Spinal cord (tissue), 9 donors: ENCODE measurements at regions not wholly inside any gene's neighbourhood (a gene's known extent, or its start where the extent isn't known, plus 50 kb on each side); places are given as distances from the start of the nearest gene placed in this dataset.

Experiments
- DNase-seq, 6 donors: peaks; one replicate each; pipeline versions ENCODE4 v3.0.0 to v3.0.0-alpha.2; 2013 to 2015; ENCODE audit warnings: low spot score in 6 of 6, low read depth in 4 of 6
- H3K27ac ChIP-seq: one replicate; pipeline ENCODE4 v1.5.1; 2013; ENCODE audit warnings: low read depth, low read length, control low read depth
- H3K27me3 ChIP-seq: one replicate; pipeline ENCODE4 v1.6.1; 2013; ENCODE audit warnings: low read length; ENCODE audit not compliant: control insufficient read depth, insufficient read depth
- H3K36me3 ChIP-seq: one replicate; pipeline ENCODE4 v1.6.1; 2013; ENCODE audit warnings: low read length; ENCODE audit not compliant: control insufficient read depth, insufficient read depth
- H3K4me1 ChIP-seq: one replicate; pipeline ENCODE4 v1.6.1; 2013; ENCODE audit warnings: low read length; ENCODE audit not compliant: control insufficient read depth, insufficient read depth
- H3K4me3 ChIP-seq: one replicate; pipeline ENCODE4 v1.5.1; 2013; ENCODE audit warnings: low read depth, low read length, control low read depth
- H3K9me3 ChIP-seq: one replicate; pipeline ENCODE4 v1.6.1; 2013; ENCODE audit warnings: low read length; ENCODE audit not compliant: control insufficient read depth, insufficient read depth
- WGBS: methylation state at CpG from one replicate; pipeline ENCODE4 v1.1.5; 2013; ENCODE audit warnings: missing lambda C conversion rate; ENCODE audit not compliant: insufficient coverage; 5-methylcytosine and 5-hydroxymethylcytosine counted together
- donor health status: healthy.

GRCh38 chr21:16741141-16741665, 771.6 kb upstream of the CXADR start:
- DNase-seq, result peak in 2 of 6 donors; percentile 47 to 90
- H3K4me3 ChIP-seq, result no peak overlapping the region
- H3K9me3 ChIP-seq, result no peaks in the 10 kb centered on the region
- 14% methylated on average over 1 of the region's 7 CpGs for WGBS
- peaks cover 4% of the 10 kb centered on the region for H3K4me1 ChIP-seq
- H3K36me3 ChIP-seq, result no peaks in the 10 kb centered on the region
- peak overlapping the region; percentile 11 for H3K27ac ChIP-seq
- no peaks in the 10 kb centered on the region for H3K27me3 ChIP-seq

DNA sequence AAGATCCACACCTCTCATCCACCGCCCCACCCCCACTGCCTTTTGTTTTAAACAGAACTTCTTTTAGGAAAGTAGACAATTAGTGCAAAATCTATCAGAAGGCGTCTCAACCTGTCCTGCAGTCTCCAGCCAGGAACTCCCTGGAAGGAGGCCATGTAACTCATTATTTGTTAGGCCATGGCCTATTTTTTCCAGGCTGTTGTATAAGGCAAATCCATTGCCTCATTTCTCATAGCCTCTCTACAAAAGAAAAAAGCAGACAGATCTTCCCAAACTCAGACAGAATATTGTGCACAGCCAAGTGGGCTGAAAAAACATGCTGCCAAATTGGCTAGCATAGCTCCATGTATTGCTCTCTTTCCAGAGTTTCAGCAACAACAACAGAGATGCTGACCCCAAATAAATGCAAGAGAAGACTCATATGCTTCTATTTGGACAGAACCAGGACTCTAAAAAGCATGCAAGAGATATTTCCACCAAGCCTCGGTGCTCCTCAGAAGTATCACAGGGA, 770.7 kb upstream of the CXADR start:
- H3K4me3 ChIP-seq, result no peak overlapping the region
- peak in 4 of 6 donors; percentile 41 to 92 (median 78) for DNase-seq
- H3K36me3 ChIP-seq, result no peaks in the 10 kb centered on the region
- no peaks in the 10 kb centered on the region for H3K27me3 ChIP-seq
- H3K9me3 ChIP-seq, result no peaks in the 10 kb centered on the region
- WGBS, result 63% methylated on average over 1 of the region's 3 CpGs
- H3K4me1 ChIP-seq, result peaks cover 4% of the 10 kb centered on the region
- H3K27ac ChIP-seq, result peak overlapping the region; percentile 11

DNA sequence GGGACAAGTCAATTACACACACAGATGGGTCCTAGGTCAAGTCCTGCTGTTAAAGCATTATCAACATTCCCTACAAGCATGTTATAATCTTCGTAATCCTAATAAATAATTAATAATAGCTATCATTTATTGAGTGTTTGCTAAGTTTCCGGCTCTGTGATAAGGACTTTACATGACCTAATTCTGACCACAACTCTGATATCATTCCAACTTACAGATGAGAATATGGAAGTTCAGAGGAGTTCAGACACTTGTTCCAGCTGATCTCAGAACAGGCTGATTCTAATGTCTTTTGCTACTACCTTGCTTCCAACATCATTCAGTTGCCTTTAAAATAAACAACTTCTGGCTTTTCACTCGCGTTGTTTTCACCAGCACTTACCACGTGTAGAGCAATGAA, 770.1 kb upstream of the CXADR start:
- peaks cover 4% of the 10 kb centered on the region for H3K4me1 ChIP-seq
- H3K9me3 ChIP-seq, result no peaks in the 10 kb centered on the region
- no peak for DNase-seq
- no peaks in the 10 kb centered on the region for H3K36me3 ChIP-seq
- no peak overlapping the region for H3K4me3 ChIP-seq
- H3K27ac ChIP-seq, result peak overlapping the region; percentile 49
- no peaks in the 10 kb centered on the region for H3K27me3 ChIP-seq
- no CpG with 5 or more reads among the region's 5 CpGs for WGBS

GRCh38 chr21:16743317-16743716, 769.5 kb upstream of the CXADR start:
- Histone ChIP-seq H3K36me3 (no peaks in the 10 kb centered on the region), H3K4me3 (no peak overlapping the region), H3K27me3 (no peaks in the 10 kb centered on the region), H3K4me1 (peaks cover 4% of the 10 kb centered on the region), H3K27ac (peak overlapping the region; percentile 49), H3K9me3 (no peaks in the 10 kb centered on the region)
- no CpG with 5 or more reads among the region's 1 CpG for WGBS
- peak in 2 of 6 donors; percentile 74 to 86 for DNase-seq

- Histone ChIP-seq H3K4me3 (no peak overlapping the region), H3K36me3 (no peaks in the 10 kb centered on the region), H3K27ac (peak overlapping the region; percentile 22), H3K27me3 (no peaks in the 10 kb centered on the region), H3K9me3 (no peaks in the 10 kb centered on the region), H3K4me1 (no peaks in the 10 kb centered on the region)
- DNase-seq, result no peak
- no CpG with 5 or more reads among the region's 3 CpGs for WGBS
These were observed 761.9 kb upstream of the CXADR start for GRCh38 chr21:16750926-16751325.

GRCh38 chr21:16751695-16752474, 761.0 kb upstream of the CXADR start:
- Histone ChIP-seq H3K27me3 (no peaks in the 10 kb centered on the region), H3K27ac (peak overlapping the region; percentile 19), H3K36me3 (no peaks in the 10 kb centered on the region), H3K9me3 (no peaks in the 10 kb centered on the region), H3K4me3 (no peak overlapping the region), H3K4me1 (no peaks in the 10 kb centered on the region)
- 50% methylated on average over 1 of the region's 2 CpGs for WGBS
- DNase-seq, result peak in 2 of 6 donors; percentile 60 to 64

GRCh38 chr21:16752475-16752857, 760.4 kb upstream of the CXADR start:
- Histone ChIP-seq H3K4me1 (no peaks in the 10 kb centered on the region), H3K27ac (peak overlapping the region; percentile 19), H3K4me3 (no peak overlapping the region), H3K27me3 (no peaks in the 10 kb centered on the region), H3K36me3 (no peaks in the 10 kb centered on the region), H3K9me3 (no peaks in the 10 kb centered on the region)
- WGBS, result no CpG with 5 or more reads among the region's 1 CpG
- no peak for DNase-seq

GRCh38 chr21:16755061-16755460, 757.8 kb upstream of the CXADR start:
- no peaks in the 10 kb centered on the region for H3K27me3 ChIP-seq
- H3K36me3 ChIP-seq, result no peaks in the 10 kb centered on the region
- no peaks in the 10 kb centered on the region for H3K4me1 ChIP-seq
- DNase-seq, result no peak
- no peaks in the 10 kb centered on the region for H3K9me3 ChIP-seq
- H3K4me3 ChIP-seq, result no peak overlapping the region
- no peak overlapping the region for H3K27ac ChIP-seq

- Histone ChIP-seq H3K4me1 (no peaks in the 10 kb centered on the region), H3K4me3 (no peak overlapping the region), H3K9me3 (no peaks in the 10 kb centered on the region), H3K27ac (no peak overlapping the region), H3K27me3 (no peaks in the 10 kb centered on the region), H3K36me3 (no peaks in the 10 kb centered on the region)
- DNase-seq, result no peak
- WGBS, result 100% methylated on average over 1 of the region's 2 CpGs
These were observed 745.6 kb upstream of the CXADR start for GRCh38 chr21:16767201-16767600.

DNA sequence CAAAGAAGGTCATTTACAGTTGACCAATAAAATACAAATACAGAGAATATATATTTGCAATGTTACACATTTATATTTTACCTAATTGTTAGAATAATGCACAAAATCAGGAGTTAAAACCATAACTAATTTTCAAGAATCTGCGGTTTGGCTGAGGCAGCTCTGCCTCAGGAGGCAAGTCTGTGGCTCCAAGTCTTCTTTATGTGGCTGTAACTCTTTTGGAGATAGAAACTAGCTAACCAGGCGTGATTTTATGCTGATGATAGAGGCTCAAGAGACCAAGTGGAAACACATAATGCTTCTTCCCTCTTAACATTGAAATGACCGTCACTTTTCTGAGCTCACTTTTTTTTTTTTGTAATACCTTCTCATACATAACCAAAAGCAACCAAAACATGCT, 744.7 kb upstream of the CXADR start:
- no peaks in the 10 kb centered on the region for H3K4me1 ChIP-seq
- no peak for DNase-seq
- H3K27ac ChIP-seq, result no peak overlapping the region
- no peak overlapping the region for H3K4me3 ChIP-seq
- H3K9me3 ChIP-seq, result no peaks in the 10 kb centered on the region
- H3K36me3 ChIP-seq, result no peaks in the 10 kb centered on the region
- no peaks in the 10 kb centered on the region for H3K27me3 ChIP-seq
- WGBS, result no CpG with 5 or more reads among the region's 3 CpGs
